ENCODE measurements at regions not wholly inside any gene's neighbourhood (a gene's known extent, or its start where the extent isn't known, plus 50 kb on each side); places are given as distances from the start of the nearest gene placed in this dataset.

GRCh38 chr10:3426190-3426845, 253.7 kb upstream of the PITRM1 start:
- no peak for DNase-seq (ENCODE audit: low spot score)

GRCh38 chr10:3425716-3426115, 253.1 kb upstream of the PITRM1 start:
- DNase-seq (ENCODE audit: low spot score) = no peak

- no peak for DNase-seq (ENCODE audit: low spot score)
Observed at GRCh38 chr10:3425261-3425660, 252.7 kb upstream of the PITRM1 start.

GRCh38 chr10:3424111-3424851, 251.7 kb upstream of the PITRM1 start:
- no peak for DNase-seq (ENCODE audit: low spot score)

- DNase-seq (ENCODE audit: low spot score) = no peak
Observed at GRCh38 chr10:3423384-3423783, 250.8 kb upstream of the PITRM1 start.

- DNase-seq (ENCODE audit: low spot score) = no peak
Observed at GRCh38 chr10:3422282-3422681, 249.7 kb upstream of the PITRM1 start.

- no peak for DNase-seq (ENCODE audit: low spot score)
Observed at GRCh38 chr10:3421537-3422257, 249.1 kb upstream of the PITRM1 start.

- no peak for DNase-seq (ENCODE audit: low spot score)
Observed at GRCh38 chr10:3420527-3421469, 248.2 kb upstream of the PITRM1 start.

- DNase-seq (ENCODE audit: low spot score) = no peak
Observed at GRCh38 chr10:3419719-3420495, 247.3 kb upstream of the PITRM1 start.

GRCh38 chr10:3418926-3419325, 246.3 kb upstream of the PITRM1 start:
- no peak for DNase-seq (ENCODE audit: low spot score)

GRCh38 chr10:3418041-3418754, 245.6 kb upstream of the PITRM1 start:
- DNase-seq (ENCODE audit: low spot score) = no peak

GRCh38 chr10:3417096-3417495, 244.5 kb upstream of the PITRM1 start:
- no peak for DNase-seq (ENCODE audit: low spot score)

- DNase-seq (ENCODE audit: low spot score) = no peak
Observed at GRCh38 chr10:3415878-3416605, 243.5 kb upstream of the PITRM1 start.

- DNase-seq (ENCODE audit: low spot score) = no peak
Observed at GRCh38 chr10:3415038-3415736, 242.6 kb upstream of the PITRM1 start.

GRCh38 chr10:3414667-3415023, 242.1 kb upstream of the PITRM1 start:
- DNase-seq (ENCODE audit: low spot score) = no peak

- no peak for DNase-seq (ENCODE audit: low spot score)
Observed at GRCh38 chr10:3413937-3414666, 241.5 kb upstream of the PITRM1 start.

- DNase-seq (ENCODE audit: low spot score) = no peak
Observed at GRCh38 chr10:3412646-3413045, 240.1 kb upstream of the PITRM1 start.

- no peak for DNase-seq (ENCODE audit: low spot score)
Observed at GRCh38 chr10:3412071-3412582, 239.5 kb upstream of the PITRM1 start.

Measured in D341Med (cell line).